Neuronal stem cell (in vitro differentiated cells): ENCODE measurements at regions not wholly inside any gene's neighbourhood (a gene's known extent, or its start where the extent isn't known, plus 50 kb on each side); places are given as distances from the start of the nearest gene placed in this dataset.

Experiments
- DNase-seq: peaks from one replicate; pipeline ENCODE4 v3.0.0-alpha.2; 2013; ENCODE audit warnings: low spot score
- H2AFZ ChIP-seq: one replicate; pipeline ENCODE4 v1.6.1; 2013; ENCODE audit warnings: mild to moderate bottlenecking, low read length, inconsistent platforms
- H2AK5ac ChIP-seq: 2 replicates; pipeline ENCODE4 v1.6.1; 2013; ENCODE audit warnings: low read depth, mild to moderate bottlenecking, inconsistent platforms, low read length, moderate library complexity, mixed read lengths
- H2BK120ac ChIP-seq: 2 replicates; pipeline ENCODE4 v1.6.1; 2013; ENCODE audit warnings: low read depth, mild to moderate bottlenecking, inconsistent platforms, low read length, moderate library complexity, mixed read lengths
- H2BK12ac ChIP-seq: one replicate; pipeline ENCODE4 v1.6.1; 2013; ENCODE audit warnings: low read length, inconsistent platforms
- H2BK15ac ChIP-seq: 2 replicates; pipeline ENCODE4 v1.6.1; 2013; ENCODE audit warnings: mild to moderate bottlenecking, low read length, inconsistent platforms, mixed read lengths
- H2BK5ac ChIP-seq: one replicate; pipeline ENCODE4 v1.6.1; 2013; ENCODE audit warnings: inconsistent platforms, mild to moderate bottlenecking, low read length, moderate library complexity
- H3K14ac ChIP-seq: one replicate; pipeline ENCODE4 v1.6.1; 2013; ENCODE audit warnings: low read length, inconsistent platforms
- H3K18ac ChIP-seq: 2 replicates; pipeline ENCODE4 v1.6.1; 2013; ENCODE audit warnings: low read length, inconsistent platforms
- H3K23ac ChIP-seq: 2 replicates; pipeline ENCODE4 v1.6.1; 2013; ENCODE audit warnings: low read depth, mild to moderate bottlenecking, mixed read lengths, low read length, inconsistent platforms; ENCODE audit not compliant: poor library complexity
- H3K27ac ChIP-seq: replicated peaks from 3 replicates; pipeline ENCODE4 v1.5.1; 2013; ENCODE audit warnings: low read length, inconsistent platforms
- H3K27me3 ChIP-seq, 3 experiments: 2 replicates each; pipeline ENCODE4 v1.6.1; 2013; ENCODE audit warnings: low read length in 3 of 3, mild to moderate bottlenecking in 2 of 3, inconsistent platforms in 1 of 3, low read depth in 1 of 3, mixed read lengths in 1 of 3, moderate library complexity in 1 of 3; ENCODE audit not compliant: control insufficient read depth in 3 of 3, insufficient read depth in 3 of 3
- H3K36me3 ChIP-seq, 2 donors: replicated peaks in 1 of 2; 2 replicates each; pipeline ENCODE4 v1.6.1; 2013; ENCODE audit warnings: low read length in 2 of 2; ENCODE audit not compliant: control insufficient read depth in 2 of 2, insufficient read depth in 2 of 2
- H3K4ac ChIP-seq: 2 replicates; pipeline ENCODE4 v1.6.1; 2013; ENCODE audit warnings: inconsistent platforms, mild to moderate bottlenecking, low read length, moderate library complexity
- H3K4me1 ChIP-seq, 2 donors: 1 replicate in 1 of 2; 2 replicates in 1 of 2; pipeline ENCODE4 v1.6.1; 2013; ENCODE audit warnings: low read length in 2 of 2, low read depth in 1 of 2; ENCODE audit not compliant: control insufficient read depth in 2 of 2, insufficient read depth in 1 of 2
- H3K4me2 ChIP-seq: one replicate; pipeline ENCODE4 v1.6.1; 2013; ENCODE audit warnings: mild to moderate bottlenecking, low read length, inconsistent platforms; ENCODE audit not compliant: insufficient read depth, poor library complexity, severe bottlenecking
- H3K4me3 ChIP-seq, 2 donors: 2 replicates each; pipeline ENCODE4 v1.5.1; 2013; ENCODE audit warnings: low read length in 2 of 2, mild to moderate bottlenecking in 2 of 2, inconsistent platforms in 1 of 2, moderate library complexity in 1 of 2
- H3K79me1 ChIP-seq: one replicate; pipeline ENCODE4 v1.6.1; 2013; ENCODE audit warnings: low read depth, mild to moderate bottlenecking, inconsistent platforms, low read length, moderate library complexity
- H3K9ac ChIP-seq: one replicate; pipeline ENCODE4 v1.6.1; 2013; ENCODE audit warnings: mild to moderate bottlenecking, low read depth, low read length, inconsistent platforms; ENCODE audit not compliant: poor library complexity
- H3K9me3 ChIP-seq, 2 donors: replicated peaks in 1 of 2; 2 replicates each; pipeline versions ENCODE3 to v1.6.1; 2013; ENCODE audit warnings: low read length in 2 of 2, mild to moderate bottlenecking in 2 of 2, inconsistent platforms in 1 of 2, low read depth in 1 of 2, mixed read lengths in 1 of 2, moderate library complexity in 1 of 2; ENCODE audit not compliant: control insufficient read depth in 2 of 2, insufficient read depth in 1 of 2
- H4K8ac ChIP-seq: one replicate; pipeline ENCODE4 v1.6.1; 2013; ENCODE audit warnings: low read depth, mild to moderate bottlenecking, inconsistent platforms, low read length, moderate library complexity
- H4K91ac ChIP-seq: one replicate; pipeline ENCODE4 v1.6.1; 2013; ENCODE audit warnings: low read length, low read depth, mild to moderate bottlenecking, inconsistent platforms; ENCODE audit not compliant: poor library complexity
- WGBS, 2 donors: extraction: QIAGEN DNeasy Blood & Tissue Kit; methylation state at CpG; one replicate each; pipeline ENCODE4 v1.1.7; 2013; ENCODE audit warnings: missing lambda C conversion rate in 2 of 2, mixed read lengths in 1 of 2; ENCODE audit not compliant: insufficient read length in 2 of 2, insufficient replicate concordance in 1 of 2; ENCODE audit errors: extremely low coverage in 2 of 2; 5-methylcytosine and 5-hydroxymethylcytosine counted together

GRCh38 chr2:35281702-35282101 lies 1073.9 kb upstream of the CRIM1 start:
- no peak overlapping the region for H2AFZ ChIP-seq
- no peak overlapping the region for H3K18ac ChIP-seq
- no peak overlapping the region for H3K23ac ChIP-seq
- peaks cover 1% of the 10 kb centered on the region for H3K79me1 ChIP-seq
- no peak overlapping the region for H3K4me2 ChIP-seq
- H3K9me3 ChIP-seq, result no peaks in the 10 kb centered on the region
- H2BK120ac ChIP-seq, result no peak overlapping the region
- no peaks in the 10 kb centered on the region for H3K4me1 ChIP-seq
- H3K4ac ChIP-seq, result no peak overlapping the region
- H3K27ac ChIP-seq, result no peak overlapping the region
- DNase-seq, result no peak
- no peak overlapping the region for H2BK12ac ChIP-seq
- H2BK5ac ChIP-seq, result no peak overlapping the region
- no peak overlapping the region for H4K8ac ChIP-seq
- no peak overlapping the region for H3K9ac ChIP-seq
- no peak overlapping the region for H2AK5ac ChIP-seq
- H3K27me3 ChIP-seq, result no peaks in the 10 kb centered on the region
- no peak overlapping the region for H3K4me3 ChIP-seq
- no peaks in the 10 kb centered on the region for H3K36me3 ChIP-seq
- WGBS, 2 donors, result 100% methylated on average over 1 of the region's 3 CpGs; no CpG with 5 or more reads in 1 of the 2 donors
- H3K14ac ChIP-seq, result no peak overlapping the region
- no peak overlapping the region for H4K91ac ChIP-seq
- H2BK15ac ChIP-seq, result no peak overlapping the region

DNA sequence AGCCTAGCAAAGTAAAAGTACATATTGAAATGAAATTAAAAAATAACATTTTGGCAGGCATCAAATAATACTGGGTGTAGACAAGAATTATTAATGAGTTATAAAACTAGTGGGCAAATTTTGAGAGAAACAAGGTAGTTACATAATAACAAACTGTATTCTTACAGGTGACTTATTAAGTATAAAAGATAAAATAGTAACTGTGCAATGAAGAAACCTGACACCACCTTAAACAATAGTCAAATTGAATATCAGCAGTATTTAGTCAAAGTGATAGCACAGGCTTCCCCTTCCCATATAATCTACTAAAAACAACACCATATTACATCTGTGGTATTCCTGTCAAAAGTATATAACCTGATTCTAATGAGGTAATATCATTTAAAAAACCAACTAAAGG lies 1099.8 kb upstream of the CRIM1 start:
- Histone ChIP-seq H3K4me3 (no peak overlapping the region), H3K4ac (no peak overlapping the region), H4K91ac (no peak overlapping the region), H3K9ac (no peak overlapping the region), H3K27ac (no peak overlapping the region), H2BK12ac (no peak overlapping the region), H2BK5ac (no peak overlapping the region), H3K27me3 (no peaks in the 10 kb centered on the region), H2BK15ac (no peak overlapping the region), H3K36me3 (no peaks in the 10 kb centered on the region), H3K9me3 (peaks cover 0 to 2% of the 10 kb centered on the region in 2 donors), H3K14ac (no peak overlapping the region), H2AK5ac (no peak overlapping the region), H3K4me2 (no peak overlapping the region), H3K18ac (no peak overlapping the region), H2AFZ (no peak overlapping the region), H2BK120ac (no peak overlapping the region), H3K23ac (no peak overlapping the region), H3K4me1 (no peaks in the 10 kb centered on the region), H3K79me1 (no peaks in the 10 kb centered on the region), H4K8ac (no peak overlapping the region)
- DNase-seq, result no peak

- H3K14ac ChIP-seq, result no peak overlapping the region
Measured at GRCh38 chr2:35251156-35251555, 1104.4 kb upstream of the CRIM1 start.

GRCh38 chr2:35246702-35247101 lies 1108.9 kb upstream of the CRIM1 start:
- H3K14ac ChIP-seq, result no peak overlapping the region
- no peak overlapping the region for H3K4ac ChIP-seq
- no peaks in the 10 kb centered on the region for H3K9me3 ChIP-seq
- H3K36me3 ChIP-seq, result no peaks in the 10 kb centered on the region
- H4K8ac ChIP-seq, result no peak overlapping the region
- no peak for DNase-seq
- no peak overlapping the region for H2AFZ ChIP-seq
- H3K4me2 ChIP-seq, result no peak overlapping the region
- no peak overlapping the region for H3K9ac ChIP-seq
- H2BK120ac ChIP-seq, result no peak overlapping the region
- H3K4me1 ChIP-seq, result no peaks in the 10 kb centered on the region
- no peak overlapping the region for H3K27ac ChIP-seq
- H3K4me3 ChIP-seq, result no peak overlapping the region
- H3K79me1 ChIP-seq, result no peaks in the 10 kb centered on the region
- H2BK5ac ChIP-seq, result no peak overlapping the region
- H3K23ac ChIP-seq, result no peak overlapping the region
- no peak overlapping the region for H4K91ac ChIP-seq
- no peak overlapping the region for H2BK15ac ChIP-seq
- no peak overlapping the region for H3K18ac ChIP-seq
- H2AK5ac ChIP-seq, result no peak overlapping the region
- WGBS, 2 donors, result no CpG with 5 or more reads among the region's 2 CpGs
- H2BK12ac ChIP-seq, result no peak overlapping the region
- no peaks in the 10 kb centered on the region for H3K27me3 ChIP-seq

More at GRCh38 chr2:35251156-35251555, 1104.4 kb upstream of the CRIM1 start:
- Histone ChIP-seq H3K27ac (no peak overlapping the region), H3K27me3 (no peaks in the 10 kb centered on the region), H3K18ac (no peak overlapping the region), H2BK120ac (no peak overlapping the region), H3K9ac (no peak overlapping the region), H4K91ac (no peak overlapping the region), H2AK5ac (no peak overlapping the region), H3K23ac (no peak overlapping the region), H3K79me1 (no peaks in the 10 kb centered on the region), H3K4me1 (no peaks in the 10 kb centered on the region), H2AFZ (no peak overlapping the region), H3K4me3 (no peak overlapping the region), H2BK15ac (no peak overlapping the region), H3K9me3 (peaks cover 0 to 2% of the 10 kb centered on the region in 2 donors), H3K36me3 (no peaks in the 10 kb centered on the region), H4K8ac (no peak overlapping the region), H2BK5ac (no peak overlapping the region), H3K4me2 (no peak overlapping the region), H3K4ac (no peak overlapping the region), H2BK12ac (no peak overlapping the region)
- WGBS, 2 donors, result no CpG with 5 or more reads among the region's 3 CpGs
- no peak for DNase-seq
